BE2C (cell line): ENCODE measurements at regions not wholly inside any gene's neighbourhood (a gene's known extent, or its start where the extent isn't known, plus 50 kb on each side); places are given as distances from the start of the nearest gene placed in this dataset.

Source experiments
- DNase-seq: peaks from one replicate; pipeline ENCODE4 v3.0.0-alpha.2; 2020
- H3K27me3 ChIP-seq: fragments of 250-450 bp; sonication (Bioruptor Pico); 2 replicates; pipeline ENCODE4 v1.5.1; 2020; ENCODE audit warnings: mild to moderate bottlenecking
- H3K36me3 ChIP-seq: fragments of 250-450 bp; sonication (Bioruptor Pico); 2 replicates; pipeline ENCODE4 v1.5.1; 2020; ENCODE audit warnings: mild to moderate bottlenecking
- H3K4me1 ChIP-seq: fragments of 250-450 bp; sonication (Bioruptor Pico); 2 replicates; pipeline ENCODE4 v1.5.1; 2020
- H3K4me3 ChIP-seq: 2 replicates; pipeline ENCODE4 v1.5.1; 2011; ENCODE audit warnings: low read depth, low read length
- H3K9me3 ChIP-seq: fragments of 250-450 bp; sonication (Bioruptor Pico); 2 replicates; pipeline ENCODE4 v1.5.1; 2020
- CTCF ChIP-seq: IDR thresholded peaks from 2 replicates; pipeline ENCODE4 v1.5.1; 2012; ENCODE audit warnings: mild to moderate bottlenecking, low read depth, low read length

GRCh38 chr2:238700117-238700457 is 147.8 kb upstream of the TWIST2 start:
- Histone ChIP-seq H3K9me3 (no peaks in the 10 kb centered on the region), H3K36me3 (no peaks in the 10 kb centered on the region), H3K27me3 (no peaks in the 10 kb centered on the region; the same call in 1 of the 2 replicates), H3K4me1 (no peaks in the 10 kb centered on the region), H3K4me3 (no peak overlapping the region)
- DNase-seq, result no peak
- no peak for TF ChIP-seq CTCF

GRCh38 chr2:238700506-238701340 is 147.2 kb upstream of the TWIST2 start:
- TF ChIP-seq CTCF, result no peak
- no peak for DNase-seq
- Histone ChIP-seq H3K27me3 (no peaks in the 10 kb centered on the region), H3K36me3 (no peaks in the 10 kb centered on the region), H3K9me3 (no peaks in the 10 kb centered on the region), H3K4me1 (no peaks in the 10 kb centered on the region), H3K4me3 (no peak overlapping the region)

- Histone ChIP-seq H3K9me3 (no peaks in the 10 kb centered on the region), H3K27me3 (no peaks in the 10 kb centered on the region)
- TF ChIP-seq CTCF, result no peak
Measured at GRCh38 chr2:238701341-238702206, 146.3 kb upstream of the TWIST2 start.

GRCh38 chr2:238702276-238703052 is 145.4 kb upstream of the TWIST2 start:
- Histone ChIP-seq H3K4me3 (no peak overlapping the region), H3K36me3 (no peaks in the 10 kb centered on the region), H3K27me3 (no peaks in the 10 kb centered on the region), H3K9me3 (no peaks in the 10 kb centered on the region), H3K4me1 (no peaks in the 10 kb centered on the region)
- TF ChIP-seq CTCF, result no peak
- DNase-seq, result no peak

More at GRCh38 chr2:238701341-238702206, 146.3 kb upstream of the TWIST2 start:
- no peak overlapping the region for H3K4me3 ChIP-seq
- H3K36me3 ChIP-seq, result no peaks in the 10 kb centered on the region
- no peaks in the 10 kb centered on the region for H3K4me1 ChIP-seq
- no peak for DNase-seq

- no peak for TF ChIP-seq CTCF
- no peaks in the 10 kb centered on the region for H3K27me3 ChIP-seq
Measured at GRCh38 chr2:238703053-238703415, 144.9 kb upstream of the TWIST2 start.

More at GRCh38 chr2:238703053-238703415, 144.9 kb upstream of the TWIST2 start:
- Histone ChIP-seq H3K9me3 (no peaks in the 10 kb centered on the region), H3K4me3 (no peak overlapping the region), H3K36me3 (no peaks in the 10 kb centered on the region), H3K4me1 (no peaks in the 10 kb centered on the region)
- no peak for DNase-seq
